Bronchial epithelial cell (primary cell): ENCODE measurements at regions not wholly inside any gene's neighbourhood (a gene's known extent, or its start where the extent isn't known, plus 50 kb on each side); places are given as distances from the start of the nearest gene placed in this dataset.
A peak's percentile ranks its signal among the peaks of the same experiment; 100 is the strongest.

Experiments used
- DNase-seq: peaks from one replicate; pipeline ENCODE4 v3.0.0-alpha.2; 2010; ENCODE audit warnings: low read depth
- FAIRE-seq: peaks from 2 replicates; lab custom pipeline; 2011; peaks lifted over from hg19 to GRCh38; lab: Jason Lieb, UNC
- H3K27me3 ChIP-seq: 2 replicates; pipeline ENCODE4 v1.5.1; 2011; ENCODE audit warnings: low read length; ENCODE audit not compliant: control insufficient read depth, insufficient read depth
- H3K36me3 ChIP-seq: 2 replicates; pipeline ENCODE4 v1.5.1; 2011; ENCODE audit warnings: low read length; ENCODE audit not compliant: control insufficient read depth, insufficient read depth
- H3K4me3 ChIP-seq: 2 replicates; pipeline ENCODE4 v1.5.1; 2011; ENCODE audit warnings: mild to moderate bottlenecking, low read depth, low read length, control low read depth
- TF ChIP-seq, protein P1 (sequence below): IDR thresholded peaks from 2 replicates; pipeline ENCODE4 v1.5.1; 2011; ENCODE audit warnings: mild to moderate bottlenecking, moderate library complexity, low read length, control low read depth, inconsistent platforms; ENCODE audit not compliant: insufficient read depth, severe bottlenecking

- no peak overlapping the region for H3K4me3 ChIP-seq
- TF ChIP-seq, protein P1, sequence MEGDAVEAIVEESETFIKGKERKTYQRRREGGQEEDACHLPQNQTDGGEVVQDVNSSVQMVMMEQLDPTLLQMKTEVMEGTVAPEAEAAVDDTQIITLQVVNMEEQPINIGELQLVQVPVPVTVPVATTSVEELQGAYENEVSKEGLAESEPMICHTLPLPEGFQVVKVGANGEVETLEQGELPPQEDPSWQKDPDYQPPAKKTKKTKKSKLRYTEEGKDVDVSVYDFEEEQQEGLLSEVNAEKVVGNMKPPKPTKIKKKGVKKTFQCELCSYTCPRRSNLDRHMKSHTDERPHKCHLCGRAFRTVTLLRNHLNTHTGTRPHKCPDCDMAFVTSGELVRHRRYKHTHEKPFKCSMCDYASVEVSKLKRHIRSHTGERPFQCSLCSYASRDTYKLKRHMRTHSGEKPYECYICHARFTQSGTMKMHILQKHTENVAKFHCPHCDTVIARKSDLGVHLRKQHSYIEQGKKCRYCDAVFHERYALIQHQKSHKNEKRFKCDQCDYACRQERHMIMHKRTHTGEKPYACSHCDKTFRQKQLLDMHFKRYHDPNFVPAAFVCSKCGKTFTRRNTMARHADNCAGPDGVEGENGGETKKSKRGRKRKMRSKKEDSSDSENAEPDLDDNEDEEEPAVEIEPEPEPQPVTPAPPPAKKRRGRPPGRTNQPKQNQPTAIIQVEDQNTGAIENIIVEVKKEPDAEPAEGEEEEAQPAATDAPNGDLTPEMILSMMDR = no peak
- no peaks in the 10 kb centered on the region for H3K36me3 ChIP-seq
- no peak for FAIRE-seq
- no peak for DNase-seq
- H3K27me3 ChIP-seq = no peaks in the 10 kb centered on the region
Measured at GRCh38 chr5:136538534-136538933, 173.2 kb upstream of the TRPC7 start.

DNA sequence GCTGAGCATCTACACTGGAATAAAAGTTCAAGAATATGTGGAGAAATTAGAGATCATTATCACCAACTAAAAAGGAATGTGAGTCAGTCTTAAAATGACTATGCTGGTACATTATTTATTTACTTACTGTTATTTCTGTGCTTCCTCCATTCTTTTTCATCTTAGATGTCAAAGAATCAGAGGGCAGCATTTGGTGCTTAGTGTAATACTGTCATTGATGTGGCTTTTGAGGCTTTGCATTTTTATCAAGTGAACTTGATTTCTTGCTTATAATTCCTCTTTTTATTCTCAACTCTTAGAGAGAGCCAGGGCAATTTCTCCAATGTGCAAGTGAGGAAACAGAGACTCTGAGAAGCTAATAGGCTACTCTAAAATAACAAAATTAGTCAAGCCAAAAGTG lies 163.7 kb upstream of the TRPC7 start:
- DNase-seq (no peak), FAIRE-seq (no peak)
- Histone ChIP-seq H3K27me3 (peaks cover 1% of the 10 kb centered on the region), H3K36me3 (no peaks in the 10 kb centered on the region), H3K4me3 (no peak overlapping the region)
- TF ChIP-seq, protein P1 = no peak

GRCh38 chr5:136528481-136529030 lies 163.2 kb upstream of the TRPC7 start:
- TF ChIP-seq, protein P1 = no peak
- Histone ChIP-seq H3K36me3 (no peaks in the 10 kb centered on the region), H3K4me3 (no peak overlapping the region), H3K27me3 (peaks cover 3% of the 10 kb centered on the region)
- FAIRE-seq (no peak), DNase-seq (no peak)

- DNase-seq (no peak), FAIRE-seq (no peak)
- H3K36me3 ChIP-seq = no peaks in the 10 kb centered on the region
- H3K27me3 ChIP-seq = peaks cover 3% of the 10 kb centered on the region
- TF ChIP-seq, protein P1 = no peak
- no peak overlapping the region for H3K4me3 ChIP-seq
Measured at GRCh38 chr5:136527311-136527710, 162.0 kb upstream of the TRPC7 start.

DNA sequence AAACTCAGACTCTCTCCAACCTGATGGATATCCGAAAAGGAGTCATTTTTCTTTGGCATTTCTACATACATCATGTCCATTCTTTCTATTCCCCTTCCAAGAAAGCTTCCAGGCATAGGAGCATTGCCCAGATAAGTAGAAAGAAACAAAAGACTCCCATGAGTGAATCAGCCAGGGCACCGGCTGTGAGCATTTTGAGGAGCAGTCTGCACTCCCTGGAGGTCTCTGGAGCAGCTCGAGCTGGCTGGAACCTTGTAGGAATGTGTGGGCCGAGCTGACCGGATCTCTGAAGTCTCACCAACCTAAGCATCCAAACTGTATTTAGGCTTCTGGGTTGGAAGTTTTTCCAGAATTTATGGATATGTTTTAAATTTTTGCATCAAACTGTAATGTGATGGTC lies 161.4 kb upstream of the TRPC7 start:
- FAIRE-seq (no peak), DNase-seq (no peak)
- H3K36me3 ChIP-seq = no peaks in the 10 kb centered on the region
- TF ChIP-seq, protein P1 = no peak
- H3K4me3 ChIP-seq = no peak overlapping the region
- H3K27me3 ChIP-seq = peaks cover 3% of the 10 kb centered on the region

- DNase-seq = no peak
- H3K4me3 ChIP-seq = no peak overlapping the region
- peaks cover 3% of the 10 kb centered on the region for H3K27me3 ChIP-seq
- FAIRE-seq = peak; percentile 32
- H3K36me3 ChIP-seq = no peaks in the 10 kb centered on the region
- TF ChIP-seq, protein P1 = no peak
Measured at GRCh38 chr5:136526021-136526420, 160.7 kb upstream of the TRPC7 start.
